Suppressor macrophage treated with lipopolysaccharide for 1 hour (primary cell): ENCODE measurements at regions not wholly inside any gene's neighbourhood (a gene's known extent, or its start where the extent isn't known, plus 50 kb on each side); places are given as distances from the start of the nearest gene placed in this dataset.

Source experiments
- DNase-seq, 3 donors: peaks; one replicate each; pipeline ENCODE4 v3.0.0-alpha.2; 2020 to 2022

DNA sequence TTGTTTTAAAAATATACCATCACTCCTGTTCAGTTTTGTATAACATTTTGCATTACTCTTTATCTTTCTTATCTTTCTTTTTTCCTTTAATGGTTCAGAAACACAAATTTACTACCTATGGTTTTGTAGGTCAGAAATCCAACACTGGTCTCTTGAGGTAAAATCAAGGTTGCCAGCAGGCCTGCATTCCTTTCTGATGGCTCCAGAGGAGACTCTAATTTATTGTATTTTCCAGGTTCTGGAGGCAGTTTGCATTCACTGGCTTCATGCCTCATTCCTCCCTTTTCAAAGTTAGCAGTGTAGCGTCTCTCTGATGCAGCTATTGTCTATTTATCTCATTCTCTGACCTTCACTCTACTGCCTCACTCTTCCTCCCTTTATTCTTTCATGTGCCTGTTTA, 767.4 kb downstream of the SLITRK6 start:
- no peak for DNase-seq

DNA sequence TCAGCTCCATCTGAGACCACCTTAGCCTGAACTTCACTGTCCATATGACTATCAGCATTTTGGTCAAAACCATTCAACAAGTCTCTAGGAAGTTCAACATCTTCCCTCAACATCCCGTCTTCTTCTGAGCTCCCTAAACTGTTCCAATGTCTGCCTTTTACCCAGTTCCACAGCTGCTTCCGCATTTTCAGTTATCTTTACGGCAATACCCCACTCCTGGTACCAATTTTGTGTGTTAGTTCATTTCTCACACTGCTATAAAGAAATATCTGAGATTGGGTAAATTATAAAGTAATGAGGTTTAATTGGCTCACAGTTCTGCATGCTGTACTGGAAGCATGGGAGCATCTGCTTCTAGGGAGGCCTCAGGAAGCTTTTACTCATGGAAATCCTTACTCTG, 771.2 kb downstream of the SLITRK6 start:
- no peak for DNase-seq

DNA sequence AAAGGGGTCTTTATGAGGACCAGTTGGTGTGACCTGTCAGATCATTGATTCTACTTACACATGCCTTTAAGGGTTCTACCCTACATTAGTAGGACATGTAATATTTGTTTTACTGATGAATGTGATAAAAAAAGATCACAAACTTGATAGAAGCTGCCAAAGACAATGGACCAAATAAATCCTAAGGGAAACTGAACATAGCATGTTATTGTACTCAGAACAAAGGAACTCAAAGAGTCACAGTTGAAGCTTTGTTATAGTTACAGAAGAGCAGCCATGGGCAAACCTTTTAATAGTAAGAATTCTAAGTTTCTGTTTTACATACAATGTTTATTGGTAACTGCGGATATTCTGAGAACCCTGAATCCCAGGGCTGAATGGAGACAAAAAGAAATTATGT, 780.1 kb downstream of the SLITRK6 start:
- no peak for DNase-seq

DNA sequence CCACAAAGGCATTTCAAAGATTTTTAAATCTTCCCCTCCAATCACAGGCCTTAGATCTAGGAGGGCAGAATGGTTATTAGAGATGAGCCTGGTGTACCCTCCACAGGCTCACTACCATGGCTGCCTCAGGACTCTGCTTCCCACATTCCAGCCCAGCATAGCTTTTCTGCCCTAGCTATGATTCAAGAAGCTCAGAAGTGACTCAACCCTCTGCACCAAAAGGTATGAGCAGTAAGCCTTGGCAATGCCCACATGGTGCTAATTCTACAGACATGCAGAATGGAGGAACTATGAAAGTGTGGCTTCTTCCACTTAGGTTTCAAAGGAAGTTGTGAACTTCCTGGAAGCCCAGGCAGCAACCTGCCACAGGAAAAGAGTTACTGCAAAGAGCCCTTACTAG, 786.2 kb downstream of the SLITRK6 start:
- no peak for DNase-seq

DNA sequence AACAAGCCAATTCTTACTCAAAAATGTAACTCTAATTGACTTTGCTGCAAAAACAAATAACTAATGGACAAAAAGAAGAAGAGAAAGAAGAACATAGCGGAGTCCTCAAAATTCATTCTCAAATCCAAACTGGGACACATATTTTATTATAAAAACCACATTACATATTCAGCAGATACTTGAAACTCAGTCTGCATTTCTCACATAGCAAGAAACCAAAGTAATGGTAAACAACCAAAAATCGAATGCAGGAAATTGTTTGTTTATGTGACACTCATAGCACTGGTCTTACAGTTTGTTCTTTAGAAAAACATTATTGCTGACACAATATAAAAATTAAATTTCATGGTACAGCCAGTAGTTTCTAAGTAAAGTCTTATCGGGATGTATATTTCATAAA, 789.8 kb downstream of the SLITRK6 start:
- no peak for DNase-seq

DNA sequence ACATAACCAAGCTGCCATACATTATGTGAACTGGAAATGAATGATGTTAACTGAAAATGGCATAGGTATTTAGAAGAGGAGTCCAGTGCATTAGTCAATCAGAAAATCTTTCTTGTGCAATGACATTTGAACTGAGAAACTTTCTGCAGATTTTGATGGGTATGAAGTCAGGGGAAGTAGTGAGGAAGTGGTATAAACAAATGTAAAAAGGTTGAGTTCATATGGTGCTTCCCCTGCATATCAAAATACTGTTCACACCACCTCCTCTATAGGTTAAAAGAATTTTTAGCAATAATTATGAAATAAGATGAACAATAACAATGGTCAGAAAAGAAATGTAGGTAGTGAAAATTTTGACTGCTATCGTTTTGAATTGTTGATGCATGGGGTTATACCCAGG, 800.0 kb downstream of the SLITRK6 start:
- no peak for DNase-seq

DNA sequence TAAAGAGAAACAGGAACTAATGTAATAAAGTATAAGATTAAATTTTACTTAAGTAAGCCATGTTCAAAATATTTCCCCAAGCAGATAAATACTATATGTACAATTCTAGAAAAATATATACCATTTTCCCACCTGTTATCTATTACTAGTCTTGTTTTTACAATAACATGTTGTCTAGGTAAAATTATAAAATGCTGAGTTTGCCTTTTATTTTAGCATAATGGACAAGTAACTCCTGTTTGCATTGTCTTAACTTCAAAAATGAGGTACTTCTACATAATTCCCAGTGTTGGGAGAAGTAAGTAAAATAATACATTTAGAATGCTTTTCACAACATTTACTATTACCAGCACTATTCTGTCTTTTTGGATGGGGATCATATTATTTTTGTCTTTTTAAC, 800.5 kb downstream of the SLITRK6 start:
- DNase-seq: no peak

DNA sequence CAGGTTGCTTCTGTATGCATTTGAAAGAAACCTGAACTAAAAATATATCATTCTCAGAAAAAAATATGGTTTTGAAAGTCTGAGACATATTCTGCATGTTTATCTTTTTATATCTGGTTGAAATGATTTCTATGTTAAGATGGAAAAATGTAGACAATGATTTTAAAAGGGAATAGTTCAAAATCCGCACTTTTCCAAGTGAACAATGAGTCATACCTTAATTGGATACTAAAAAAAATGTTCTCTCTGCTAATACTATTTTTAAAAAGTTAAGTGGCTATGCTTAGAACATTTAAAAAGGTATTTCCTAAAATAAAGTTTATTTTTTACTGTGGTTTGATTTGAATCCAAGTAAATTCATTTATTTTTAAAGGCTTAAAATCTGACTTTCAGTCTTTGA, 801.4 kb downstream of the SLITRK6 start:
- no peak for DNase-seq

DNA sequence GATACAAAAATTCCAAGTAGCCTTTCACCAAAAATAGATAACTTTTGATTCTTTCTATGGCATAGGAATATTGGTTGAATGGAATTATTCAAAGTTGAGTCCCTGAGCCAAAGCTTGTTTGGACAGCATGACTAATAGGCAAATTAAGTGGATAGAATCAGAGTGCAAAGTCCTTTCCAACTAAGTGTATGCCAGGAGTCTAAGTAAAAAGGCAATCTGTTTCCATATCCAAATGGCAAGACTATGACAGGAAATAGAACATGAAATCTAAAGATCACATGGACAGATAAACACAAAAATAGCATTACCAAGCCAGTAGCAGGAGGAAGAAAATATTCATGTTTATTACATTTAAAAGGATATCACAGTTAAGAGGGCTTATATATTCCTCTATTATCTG, 804.6 kb downstream of the SLITRK6 start:
- DNase-seq: no peak

DNA sequence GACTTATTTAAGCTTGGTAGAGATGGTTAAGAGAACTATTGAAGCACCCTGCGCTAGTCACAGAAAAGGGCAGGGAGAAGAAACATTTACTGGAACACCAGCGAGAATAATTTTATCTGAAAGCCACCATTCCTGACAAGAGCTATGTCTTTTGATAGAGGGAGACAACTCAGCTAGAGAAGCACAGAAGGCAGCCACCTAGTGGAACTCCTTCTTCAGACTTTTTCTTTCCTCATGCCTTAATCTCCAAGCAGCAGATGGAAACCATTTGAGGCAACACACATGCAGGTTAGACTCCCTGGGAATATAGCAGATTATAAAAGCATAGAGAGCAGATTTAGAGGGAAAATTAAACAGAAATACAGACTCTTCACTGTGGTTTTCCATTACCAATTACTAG, 813.4 kb downstream of the SLITRK6 start:
- DNase-seq: no peak

DNA sequence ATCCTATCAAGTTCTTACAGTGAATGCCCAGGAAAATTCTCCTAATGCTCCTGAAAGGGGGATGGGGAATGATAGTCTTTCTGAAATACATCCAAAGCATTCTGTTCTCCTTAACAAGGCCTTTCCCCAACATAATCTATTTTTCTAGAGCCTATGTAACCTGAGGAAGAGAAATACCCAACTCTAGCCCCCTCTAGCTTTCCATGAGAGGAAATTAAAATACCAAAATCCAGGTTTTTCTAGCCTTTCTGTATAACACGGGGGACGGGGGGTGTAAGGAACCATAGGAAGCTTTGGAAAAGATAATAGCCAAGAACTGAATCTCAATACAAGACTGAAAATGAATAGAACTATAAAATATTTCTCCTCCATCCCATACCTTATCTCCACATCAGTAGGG, 815.9 kb downstream of the SLITRK6 start:
- DNase-seq: no peak

DNA sequence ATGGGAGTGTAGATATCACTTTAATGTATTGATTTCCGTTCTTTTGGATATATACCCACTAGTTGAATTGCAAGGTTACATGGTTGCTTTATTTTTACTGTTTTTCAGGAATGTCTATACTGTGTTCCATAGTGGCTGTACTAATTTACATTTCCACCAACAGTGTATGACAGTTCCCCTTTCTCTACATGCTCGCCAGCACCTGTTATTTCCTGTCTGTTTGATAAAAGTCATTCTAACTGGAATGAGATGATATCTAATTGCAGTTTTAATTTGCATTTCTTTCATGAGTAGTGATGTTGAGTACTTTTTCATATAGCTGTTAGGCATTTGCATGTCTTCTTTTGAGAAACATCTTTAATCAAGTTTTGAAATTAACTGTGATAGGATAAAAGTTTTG, 818.6 kb downstream of the SLITRK6 start:
- DNase-seq: no peak

DNA sequence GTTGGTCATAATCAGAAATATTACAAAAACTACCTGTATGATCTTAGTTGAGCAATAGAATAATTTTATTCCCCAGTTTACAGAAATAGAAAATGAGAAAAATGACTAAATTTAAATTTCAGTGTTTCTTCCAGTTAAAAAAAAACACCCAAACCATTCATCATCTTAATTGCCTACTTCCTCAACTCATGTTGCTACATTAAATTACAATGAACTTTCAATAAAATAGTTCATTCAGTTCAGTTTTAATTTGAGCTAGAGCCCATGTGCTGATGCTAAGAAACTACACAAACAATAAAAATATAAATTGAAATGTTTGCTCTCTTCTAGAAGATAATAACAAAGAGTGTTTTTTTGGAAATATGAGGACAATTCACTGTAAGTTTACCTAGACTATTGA, 820.4 kb downstream of the SLITRK6 start:
- no peak for DNase-seq

DNA sequence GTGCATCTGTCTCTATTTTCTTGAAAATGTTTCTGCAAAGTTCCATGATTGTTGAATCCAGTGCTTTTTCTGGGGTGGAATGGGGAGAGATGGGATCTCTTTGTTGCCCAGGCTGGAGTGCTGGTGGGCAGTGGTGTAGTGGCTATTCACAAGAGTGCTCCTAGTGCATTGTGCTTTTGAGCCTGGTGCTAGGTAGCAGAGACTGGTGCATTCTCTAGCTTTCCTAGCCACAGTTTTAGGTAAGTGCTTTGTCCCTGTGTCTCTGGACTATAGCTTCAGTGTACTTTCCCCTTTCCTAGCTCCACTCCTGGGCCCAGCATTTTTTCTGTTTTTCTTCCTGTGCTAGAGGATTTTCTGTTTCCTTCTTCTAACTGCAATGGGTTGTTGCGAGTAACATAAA, 825.6 kb downstream of the SLITRK6 start:
- DNase-seq: no peak

DNA sequence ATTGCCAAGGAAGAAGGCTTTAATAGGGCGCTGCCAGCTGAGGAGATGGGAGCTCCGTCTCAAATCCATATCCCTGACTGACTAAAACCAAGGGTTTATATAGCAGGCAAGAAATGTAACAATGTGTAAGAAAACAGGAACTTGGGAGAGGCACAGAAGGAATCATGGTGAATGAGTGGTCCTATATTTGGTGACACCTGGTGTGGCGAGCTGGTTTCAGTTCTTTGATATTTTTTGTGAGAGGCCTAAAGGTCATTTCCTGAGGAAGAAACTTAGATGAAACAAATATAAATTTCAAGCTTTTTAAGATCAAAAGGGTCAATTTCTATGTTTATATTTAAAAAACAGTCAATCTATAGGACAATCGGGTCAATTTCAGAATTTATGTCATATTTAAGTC, 826.3 kb downstream of the SLITRK6 start:
- no peak for DNase-seq

DNA sequence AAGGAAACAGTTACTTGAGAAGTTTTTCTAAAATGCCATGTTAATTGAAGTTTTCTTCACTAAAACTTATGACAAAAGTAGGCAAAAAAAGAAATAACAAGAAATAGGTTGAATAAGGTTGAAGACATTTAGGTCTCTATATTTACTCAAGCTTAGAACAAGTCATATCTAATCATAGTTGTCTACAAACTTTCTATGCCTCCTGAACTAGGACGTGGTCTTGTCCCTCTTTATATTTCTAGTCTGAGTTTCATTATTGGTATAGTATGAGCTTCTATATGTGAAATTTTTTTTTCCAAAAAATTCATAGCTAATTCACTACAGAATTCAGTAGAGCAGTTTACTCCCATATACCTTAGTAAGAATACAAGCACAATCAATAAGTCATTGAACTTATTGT, 836.4 kb downstream of the SLITRK6 start:
- DNase-seq: no peak

DNA sequence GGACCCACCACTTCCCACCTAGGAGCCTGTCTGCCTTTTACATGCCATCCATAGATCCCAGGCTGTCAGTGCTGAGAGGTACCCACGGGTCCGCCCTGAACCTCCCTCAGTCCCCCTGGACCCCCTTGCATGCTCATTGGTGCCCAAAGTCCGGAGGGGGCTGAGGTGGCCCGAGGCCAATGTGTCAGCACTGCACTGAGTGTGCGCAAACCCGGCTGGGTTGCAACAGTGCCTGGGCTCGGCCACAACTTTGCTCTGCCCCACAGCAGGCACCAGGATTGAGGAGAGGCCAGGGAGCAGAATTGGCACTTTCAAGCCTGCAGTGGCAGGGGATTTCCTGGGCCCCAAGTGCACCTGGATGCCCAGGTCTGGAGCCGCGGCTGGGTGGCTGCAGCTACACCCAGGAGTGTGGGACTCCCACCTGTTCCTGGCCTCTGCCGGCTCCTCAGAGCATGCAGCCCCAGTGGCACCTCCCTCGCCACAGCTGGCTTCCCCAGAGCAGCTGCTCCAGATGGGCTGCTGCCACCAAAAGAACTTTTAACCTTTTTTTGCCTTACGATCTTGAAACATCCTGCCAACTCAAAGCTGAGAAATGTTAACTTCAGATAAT, 837.0 kb downstream of the SLITRK6 start:
- no peak for DNase-seq

DNA sequence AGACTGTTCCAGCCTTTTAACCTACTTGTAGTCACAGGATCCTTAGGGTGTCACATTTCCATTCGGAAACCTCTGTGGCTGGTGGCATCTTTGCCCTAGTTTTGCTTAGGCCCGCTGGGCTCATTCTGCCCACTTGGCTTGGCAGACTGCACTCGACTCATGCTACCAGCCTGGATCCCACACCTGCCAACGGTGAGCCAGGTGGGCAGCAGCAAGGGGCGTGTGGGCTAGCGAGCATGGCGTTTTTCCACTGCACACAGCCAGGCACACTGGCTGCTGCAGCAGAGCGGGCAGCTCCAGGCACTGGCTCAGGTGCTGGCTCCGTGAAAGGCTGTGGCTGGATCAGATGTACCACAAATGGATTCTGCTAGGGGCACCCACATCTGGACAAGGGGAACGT, 838.2 kb downstream of the SLITRK6 start:
- no peak for DNase-seq

DNA sequence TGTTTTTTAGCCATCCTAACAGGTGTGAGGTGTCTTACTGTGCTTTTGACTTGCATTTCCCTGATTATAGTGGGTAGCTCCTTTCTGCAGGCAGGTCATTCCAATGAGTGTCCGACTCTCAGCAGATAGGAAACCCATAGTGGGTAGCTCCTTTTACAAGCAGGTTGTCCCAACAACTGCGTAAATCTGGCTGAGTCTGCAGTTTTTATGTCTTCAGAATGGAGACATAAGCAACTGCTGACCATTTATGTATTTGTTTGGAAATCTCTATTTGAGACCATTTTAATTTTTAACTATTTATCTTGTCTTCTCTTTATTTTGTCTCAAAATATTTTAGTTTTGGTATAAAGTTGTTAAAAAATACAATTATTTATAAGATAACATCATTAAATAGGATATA, 839.4 kb downstream of the SLITRK6 start:
- no peak for DNase-seq

DNA sequence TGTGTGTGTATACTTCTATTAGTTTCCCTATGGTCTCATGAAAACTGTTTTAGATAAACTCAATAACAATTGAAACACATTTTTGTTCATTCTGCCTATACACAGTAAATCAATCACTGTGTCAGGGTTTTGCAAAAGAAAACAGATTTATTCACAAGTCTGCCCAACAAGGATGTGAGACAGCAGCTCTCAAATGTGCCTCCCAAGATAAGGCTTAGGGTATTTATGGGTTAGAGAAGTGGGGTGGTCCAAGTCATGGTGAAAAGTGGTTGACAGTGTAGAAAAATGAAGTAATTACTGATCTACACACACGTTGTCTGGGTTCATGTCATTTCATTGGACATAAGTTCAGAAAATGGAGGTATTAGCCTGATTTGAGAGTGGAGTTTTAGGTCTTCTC, 844.6 kb downstream of the SLITRK6 start:
- DNase-seq: no peak

DNA sequence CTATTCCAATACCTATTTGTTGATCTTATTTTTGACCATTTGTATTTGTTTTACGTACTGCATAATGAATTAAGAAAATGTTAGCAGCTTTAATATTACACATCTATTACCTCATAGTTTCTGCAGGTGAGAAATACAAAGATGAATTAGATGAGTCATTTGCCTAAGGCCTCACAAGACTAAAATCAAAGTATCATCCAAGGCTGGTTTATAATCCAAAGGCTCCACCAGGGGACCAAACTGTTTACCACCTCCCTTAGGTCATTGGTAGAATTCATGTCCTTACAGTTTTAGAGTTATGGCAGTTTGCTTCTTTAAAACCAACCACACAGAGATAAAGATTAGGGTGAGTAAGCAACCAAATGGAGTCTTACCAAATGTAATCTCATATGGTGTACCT, 848.1 kb downstream of the SLITRK6 start:
- no peak for DNase-seq

DNA sequence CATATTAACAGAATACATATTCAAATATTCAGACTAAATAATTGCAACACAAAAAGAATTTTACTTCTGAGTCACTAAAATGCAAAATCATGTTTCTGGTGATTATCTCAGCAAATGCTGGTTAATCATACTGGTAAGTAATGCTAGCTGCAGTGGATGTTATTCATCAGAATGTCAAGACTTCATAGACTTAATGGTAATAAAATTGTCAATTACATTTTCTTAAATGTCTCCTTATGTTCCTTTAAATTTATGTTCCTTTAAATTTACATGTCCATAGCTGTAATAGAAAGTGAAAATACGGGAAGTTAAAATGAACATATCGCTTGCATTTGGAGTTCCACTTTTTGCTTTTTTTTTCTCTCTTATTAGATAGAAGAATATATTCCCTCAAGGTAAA, 853.0 kb downstream of the SLITRK6 start:
- peak in 2 of 3 donors; percentile 1 to 55 for DNase-seq

DNA sequence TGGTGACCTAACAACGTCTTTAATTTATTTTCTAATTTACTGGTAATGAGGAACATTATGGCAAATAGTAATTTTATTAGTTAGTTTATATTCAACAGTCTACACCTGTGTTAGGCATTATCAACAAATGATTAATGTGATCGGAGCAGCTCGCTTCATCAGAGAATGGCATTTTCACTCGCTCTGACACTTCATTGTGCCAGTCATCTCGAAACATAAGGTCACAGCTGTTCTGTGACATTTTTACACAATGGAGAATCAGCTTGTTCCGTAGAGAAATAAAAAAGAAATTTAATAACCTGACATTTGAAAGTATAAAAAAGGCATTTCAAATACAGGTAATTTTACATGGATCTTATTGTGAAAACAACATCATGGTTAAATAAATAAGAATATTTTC, 858.4 kb downstream of the SLITRK6 start:
- DNase-seq: no peak

DNA sequence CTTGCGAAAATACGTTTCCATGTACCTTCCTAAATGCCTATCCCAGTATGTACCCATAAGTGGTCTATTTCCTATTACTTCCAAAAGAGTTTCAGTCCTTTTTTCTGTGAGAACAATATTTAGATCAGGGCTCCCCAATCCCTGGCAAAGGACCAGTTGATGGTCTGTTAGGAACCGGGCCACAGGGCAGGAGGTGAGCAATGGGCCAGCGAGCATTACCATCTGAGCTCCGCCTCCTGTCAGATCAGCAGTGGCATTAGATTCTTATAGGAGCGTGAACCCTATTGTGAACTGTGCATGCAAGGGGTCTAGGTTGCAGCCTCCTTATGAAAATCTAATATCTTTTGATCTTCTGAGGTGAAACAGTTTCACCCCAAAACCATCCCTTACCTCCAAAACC, 859.1 kb downstream of the SLITRK6 start:
- DNase-seq: no peak

DNA sequence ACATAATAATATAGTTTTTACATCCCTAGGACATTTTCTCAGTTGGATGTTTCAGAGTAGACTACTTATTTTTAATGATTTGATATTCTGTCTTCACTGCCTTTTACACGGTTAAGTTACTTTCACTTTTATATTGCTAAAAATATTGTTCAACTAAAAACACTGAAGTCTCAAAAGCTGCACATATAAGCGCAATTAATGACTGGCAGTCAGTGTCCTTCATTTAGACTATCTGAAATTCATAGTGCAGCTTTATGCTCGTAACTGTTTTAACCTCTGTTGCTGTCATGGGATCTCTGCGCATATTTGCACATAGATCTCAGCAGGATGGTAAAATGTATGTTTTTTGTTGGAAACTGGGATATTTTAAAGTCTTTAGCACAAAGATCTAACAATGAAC, 864.3 kb downstream of the SLITRK6 start:
- DNase-seq: peak in 1 of 3 donors; percentile 1

DNA sequence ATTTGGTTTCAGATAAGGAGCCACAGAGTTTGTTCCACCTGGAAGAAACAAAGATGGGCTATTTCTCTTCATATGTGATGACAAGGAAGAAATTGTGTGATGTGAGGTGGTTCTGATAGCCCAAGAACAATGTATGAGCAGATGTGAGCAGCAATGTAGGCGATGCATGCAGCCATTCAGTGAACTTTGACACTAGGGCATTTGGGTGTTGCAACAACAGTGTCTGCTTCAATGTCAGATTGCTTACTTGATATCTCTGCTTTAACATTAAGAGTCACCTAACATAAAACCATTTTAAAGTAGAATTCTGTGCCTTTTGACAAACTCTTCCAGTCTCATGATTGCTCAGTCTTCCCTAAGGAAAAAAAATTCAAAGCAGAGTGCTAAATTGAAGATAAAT, 865.4 kb downstream of the SLITRK6 start:
- DNase-seq: no peak
